Lung microvascular endothelial cell (primary cell): ENCODE measurements at regions not wholly inside any gene's neighbourhood (a gene's known extent, or its start where the extent isn't known, plus 50 kb on each side); places are given as distances from the start of the nearest gene placed in this dataset.
A peak's percentile ranks its signal among the peaks of the same experiment; 100 is the strongest.
"Not testable (repeated sequence)": the region's sequence is repeated elsewhere in the genome, so short reads cannot be mapped to it uniquely, and the experiment has no call there.

Experiments
- DNase-seq, 2 donors: peaks; one replicate each; pipeline versions ENCODE4 v3.0.0 to v3.0.0-alpha.2; 2010; ENCODE audit warnings: low read depth in 2 of 2

- peak in 1 of 2 donors; percentile 8 for DNase-seq
These were observed 328.1 kb downstream of the HINT1 start for GRCh38 chr5:130836729-130837649.

GRCh38 chr5:130817598-130818384 lies 347.3 kb downstream of the HINT1 start:
- DNase-seq: not testable (repeated sequence)

GRCh38 chr5:130815246-130815645 lies 349.8 kb downstream of the HINT1 start:
- DNase-seq: no peak

GRCh38 chr5:130808691-130809090 lies 356.4 kb downstream of the HINT1 start:
- DNase-seq: no peak

GRCh38 chr5:130805648-130806047 lies 359.4 kb downstream of the HINT1 start:
- DNase-seq: no peak

- no peak for DNase-seq
These were observed 360.0 kb downstream of the HINT1 start for GRCh38 chr5:130805036-130805435.

- no peak for DNase-seq
These were observed 363.1 kb downstream of the HINT1 start for GRCh38 chr5:130801963-130802362.

GRCh38 chr5:130799015-130799414 lies 366.0 kb downstream of the HINT1 start:
- no peak for DNase-seq

GRCh38 chr5:130797303-130797702 lies 367.8 kb downstream of the HINT1 start:
- no peak for DNase-seq

GRCh38 chr5:130796902-130797301 lies 368.2 kb downstream of the HINT1 start:
- DNase-seq: no peak

- no peak for DNase-seq
These were observed 369.0 kb downstream of the HINT1 start for GRCh38 chr5:130796032-130796431.

- no peak for DNase-seq
These were observed 370.0 kb downstream of the HINT1 start for GRCh38 chr5:130795037-130795436.

- DNase-seq: no peak
These were observed 387.3 kb downstream of the HINT1 start for GRCh38 chr5:130777794-130778193.

- no peak for DNase-seq
These were observed 391.2 kb downstream of the HINT1 start for GRCh38 chr5:130773813-130774212.

GRCh38 chr5:130762031-130762430 lies 403.0 kb downstream of the HINT1 start:
- DNase-seq: no peak

- DNase-seq: no peak
These were observed 406.0 kb downstream of the HINT1 start for GRCh38 chr5:130759061-130759460.

GRCh38 chr5:130747556-130747955 lies 417.5 kb downstream of the HINT1 start:
- DNase-seq: no peak

- DNase-seq: not testable (repeated sequence)
These were observed 418.4 kb downstream of the HINT1 start for GRCh38 chr5:130746641-130747040.

GRCh38 chr5:130743092-130743491 lies 422.0 kb downstream of the HINT1 start:
- no peak for DNase-seq

GRCh38 chr5:130740047-130740569 lies 424.9 kb downstream of the HINT1 start:
- no peak for DNase-seq

GRCh38 chr5:130731839-130732238 lies 433.2 kb downstream of the HINT1 start:
- DNase-seq: no peak

GRCh38 chr5:130729541-130729940 lies 435.5 kb downstream of the HINT1 start:
- no peak for DNase-seq
